Adrenal gland (tissue), 9 donors: ENCODE measurements at regions not wholly inside any gene's neighbourhood (a gene's known extent, or its start where the extent isn't known, plus 50 kb on each side); places are given as distances from the start of the nearest gene placed in this dataset.

ENCODE experiments used
- DNase-seq, 7 donors: peaks; one replicate each; pipeline ENCODE4 v3.0.0-alpha.2; 2019 to 2020
- H3K27ac ChIP-seq, 5 donors: fragments of 200-600 bp; sonication (generic) in 4 of 5; 1 replicate in 3 of 5; 2 replicates in 2 of 5; pipeline versions ENCODE4 v1.5.1 to v1.8.0; 2016 to 2020; ENCODE audit warnings: mild to moderate bottlenecking in 1 of 5
- H3K27me3 ChIP-seq: fragments of 200-600 bp; 2 replicates; pipeline ENCODE4 v1.8.0; 2021
- H3K36me3 ChIP-seq, 2 donors: fragments of 200-600 bp; replicated peaks in 1 of 2; 1 replicate in 1 of 2; 2 replicates in 1 of 2; pipeline versions ENCODE4 v1.5.1 to v1.8.0; 2018 to 2022
- H3K4me1 ChIP-seq, 2 donors: fragments of 200-600 bp; replicated peaks in 1 of 2; 1 replicate in 1 of 2; 2 replicates in 1 of 2; pipeline versions ENCODE4 v1.5.1 to v1.8.0; 2018 to 2021
- H3K4me3 ChIP-seq, 4 donors: fragments of 200-600 bp; sonication (generic) in 3 of 4; one replicate each; pipeline ENCODE4 v1.5.1; 2016 to 2018
- H3K9me3 ChIP-seq, 3 donors: fragments of 200-600 bp; sonication (generic) in 1 of 3; replicated peaks in 1 of 3; 1 replicate in 2 of 3; 2 replicates in 1 of 3; pipeline versions ENCODE4 v1.5.1 to v1.8.0; 2016 to 2021
- CTCF ChIP-seq, 6 experiments: fragments of 450-650 bp in 4 of 6; fragments of 200-600 bp in 2 of 6; sonication (generic) in 1 of 6; IDR thresholded peaks; 1 replicate in 5 of 6; 2 replicates in 1 of 6; pipeline versions ENCODE4 v1.5.1 to v1.8.0; 2016 to 2021; ENCODE audit warnings: antibody characterized with exemption in 6 of 6, mild to moderate bottlenecking in 2 of 6, moderate library complexity in 1 of 6
- POLR2A ChIP-seq, 2 donors: fragments of 450-650 bp; IDR thresholded peaks; one replicate each; pipeline ENCODE4 v1.6.1; 2017; ENCODE audit warnings: antibody characterized with exemption in 2 of 2, mild to moderate bottlenecking in 2 of 2, moderate library complexity in 1 of 2
- WGBS, 4 donors: extraction: QIAGEN DNeasy Blood & Tissue Kit in 2 of 4; methylation state at CpG; one replicate each; pipeline versions ENCODE4 v1.1.5 to v1.1.7; 2013 to 2017; 5-methylcytosine and 5-hydroxymethylcytosine counted together
- intact Hi-C, 2 donors: fragments of 100-400 bp; cut with DNase I; formaldehyde crosslinking; loops; one replicate each; pipeline versions ENCODE4 v1.14.1 to v1.15.0; 2022 to 2023
- donor health status: healthy with polysubstance abuse.
- donor health status: Bipolar disorder and iron deficiency.
- donor health status: DM: yes; HTN: yes; CAD: no.
- donor health status: DM: no; HTN: no; CAD: no.
- donor health status: DM: no; HTN: no; CAD: no.

- H3K27me3 ChIP-seq, result no peaks in the 10 kb centered on the region
- TF ChIP-seq POLR2A (IDR thresholded peaks at IDR 0.05) (no peak), CTCF (IDR thresholded peaks at IDR 0.05) (no peak)
- DNase-seq, result no peak
- 71 to 95% (median 86%) methylated on average over 4 to 5 of the region's 5 CpGs for WGBS, 4 donors
- no peaks in the 10 kb centered on the region for H3K9me3 ChIP-seq
- no peak overlapping the region for H3K4me3 ChIP-seq
- H3K27ac ChIP-seq, result no peak overlapping the region
- no peaks in the 10 kb centered on the region for H3K36me3 ChIP-seq
- H3K4me1 ChIP-seq, result peaks cover 6 to 16% of the 10 kb centered on the region in 2 donors
- intact Hi-C loops, result no loop called here
Observed at GRCh38 chr20:8935878-8936277, 133.0 kb upstream of the PLCB4 start.

GRCh38 chr20:8938532-8938931, 130.4 kb upstream of the PLCB4 start:
- Histone ChIP-seq H3K27me3 (no peaks in the 10 kb centered on the region), H3K36me3 (no peaks in the 10 kb centered on the region), H3K9me3 (no peaks in the 10 kb centered on the region), H3K4me1 (peaks cover 0 to 2% of the 10 kb centered on the region in 2 donors), H3K27ac (no peak overlapping the region), H3K4me3 (no peak overlapping the region)
- WGBS, 4 donors, result 70 to 96% (median 83%) methylated on average over 1 of the region's 1 CpG
- TF ChIP-seq CTCF (IDR thresholded peaks at IDR 0.05), result no peak
- no peak for TF ChIP-seq POLR2A (IDR thresholded peaks at IDR 0.05)
- no peak for DNase-seq
- intact Hi-C loops, result no loop called here

GRCh38 chr20:8940326-8940725, 128.6 kb upstream of the PLCB4 start:
- Histone ChIP-seq H3K9me3 (no peaks in the 10 kb centered on the region), H3K36me3 (no peaks in the 10 kb centered on the region), H3K27me3 (no peaks in the 10 kb centered on the region), H3K4me1 (no peaks in the 10 kb centered on the region), H3K27ac (no peak overlapping the region), H3K4me3 (no peak overlapping the region)
- TF ChIP-seq POLR2A (IDR thresholded peaks at IDR 0.05) (no peak), CTCF (IDR thresholded peaks at IDR 0.05) (no peak)
- intact Hi-C loops, result no loop called here
- DNase-seq, result peak in 1 of 7 donors; percentile 17
- 63 to 92% (median 78%) methylated on average over 2 of the region's 2 CpGs for WGBS, 4 donors

DNA sequence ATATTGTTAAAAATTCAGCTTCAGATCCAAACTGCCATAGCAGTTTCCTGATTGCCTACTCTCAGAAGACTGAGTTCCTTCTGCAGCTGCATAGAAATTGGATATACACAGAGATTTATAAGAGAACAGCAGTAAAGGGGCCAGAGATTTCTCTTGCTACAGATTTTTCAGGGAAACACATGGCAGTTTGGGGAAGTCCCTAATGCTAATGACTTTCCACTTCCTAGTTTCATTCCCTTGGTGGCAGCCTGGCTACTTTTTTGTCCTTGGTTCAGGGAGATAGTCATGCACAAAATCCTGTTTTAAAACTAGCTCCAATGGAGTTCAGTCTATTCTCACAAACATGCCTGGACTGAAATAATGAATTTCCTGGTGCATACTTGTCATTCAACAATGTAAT, 125.3 kb upstream of the PLCB4 start:
- H3K9me3 ChIP-seq, result no peaks in the 10 kb centered on the region
- H3K4me1 ChIP-seq, result no peaks in the 10 kb centered on the region
- no peak overlapping the region for H3K4me3 ChIP-seq
- TF ChIP-seq CTCF (IDR thresholded peaks at IDR 0.05) (no peak), POLR2A (IDR thresholded peaks at IDR 0.05) (no peak)
- DNase-seq, result no peak
- H3K27ac ChIP-seq, result no peak overlapping the region
- intact Hi-C loops, result no loop called here
- H3K27me3 ChIP-seq, result no peaks in the 10 kb centered on the region
- no peaks in the 10 kb centered on the region for H3K36me3 ChIP-seq
